Left kidney (tissue), 1 donor: ENCODE measurements at regions not wholly inside any gene's neighbourhood (a gene's known extent, or its start where the extent isn't known, plus 50 kb on each side); places are given as distances from the start of the nearest gene placed in this dataset.
"Not testable (repeated sequence)": the region's sequence is repeated elsewhere in the genome, so short reads cannot be mapped to it uniquely, and the experiment has no call there.

Source experiments
- DNase-seq: peaks from one replicate; pipeline ENCODE4 v3.0.0-alpha.2; 2013

DNA sequence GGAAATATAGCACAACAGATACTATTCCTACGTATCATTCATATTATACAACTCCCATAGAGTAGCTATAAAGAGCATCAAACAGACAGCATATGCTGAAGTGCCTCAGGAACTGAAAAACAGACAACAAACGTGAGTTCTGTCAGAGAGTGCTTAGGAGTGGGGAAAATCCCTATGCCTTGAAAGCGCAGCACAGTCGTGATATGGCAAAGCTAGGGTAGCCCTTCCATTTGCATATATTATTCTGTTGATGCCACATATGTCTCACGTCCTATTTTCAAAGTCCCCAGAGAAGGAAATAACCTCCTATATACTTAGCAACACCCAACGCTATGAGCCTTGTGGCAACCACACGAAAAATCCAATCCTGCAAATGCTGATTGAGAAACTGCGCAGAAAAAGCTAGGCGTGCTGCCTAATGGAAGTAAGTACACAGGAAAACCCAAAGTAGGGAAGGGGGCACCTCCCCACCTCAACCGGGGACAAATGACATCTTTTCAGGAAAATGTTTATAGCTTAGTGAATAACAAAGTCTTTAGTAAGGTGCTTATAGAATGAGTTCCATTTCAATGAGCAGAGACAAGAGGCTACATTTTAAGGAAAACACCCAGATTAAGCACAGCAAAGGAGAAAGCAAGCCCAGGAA, 105.1 kb downstream of the MED10 start:
- no peak for DNase-seq

DNA sequence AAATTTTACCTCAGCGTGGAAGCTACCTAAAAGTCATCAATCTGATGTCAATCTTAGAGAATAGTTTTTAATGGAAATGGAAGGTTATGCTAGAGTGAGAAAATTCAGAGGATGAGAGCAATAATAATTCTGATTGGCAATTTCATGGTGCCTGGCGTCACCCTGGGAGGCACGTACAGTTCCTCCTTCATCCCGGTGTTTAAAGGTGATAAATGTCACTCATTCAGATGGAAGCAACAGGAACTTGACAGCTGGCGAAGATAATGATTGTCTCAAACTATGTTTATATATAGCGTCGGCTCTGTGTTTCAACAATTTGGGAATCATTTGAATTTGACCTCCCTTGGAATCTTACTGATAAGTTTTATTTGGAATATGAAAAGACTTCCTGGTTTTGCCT, 108.4 kb downstream of the MED10 start:
- DNase-seq: no peak

DNA sequence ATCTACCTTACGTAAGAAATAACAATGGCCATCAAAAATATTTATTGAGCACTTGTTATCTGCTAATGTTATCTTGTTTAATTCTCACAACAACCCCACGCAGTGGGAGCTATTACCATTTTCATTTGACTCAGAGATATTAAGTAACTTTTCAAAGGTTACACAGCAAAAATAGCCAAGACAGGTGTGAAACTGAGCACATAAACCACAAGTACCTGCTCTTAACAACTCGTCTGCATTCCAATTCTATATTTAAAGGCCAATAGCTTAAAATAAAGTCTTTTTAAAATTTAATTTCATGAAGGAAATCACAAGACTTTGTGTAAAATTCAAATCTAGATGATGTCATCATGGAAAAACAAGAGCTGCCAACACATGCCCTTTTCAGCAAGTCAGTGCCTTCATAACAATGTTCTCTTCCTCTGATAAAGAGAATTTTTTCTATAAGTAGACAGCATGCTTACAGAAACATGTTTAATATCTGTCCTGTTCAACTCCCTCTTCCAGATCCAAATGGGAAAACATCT, 111.6 kb downstream of the MED10 start:
- no peak for DNase-seq

DNA sequence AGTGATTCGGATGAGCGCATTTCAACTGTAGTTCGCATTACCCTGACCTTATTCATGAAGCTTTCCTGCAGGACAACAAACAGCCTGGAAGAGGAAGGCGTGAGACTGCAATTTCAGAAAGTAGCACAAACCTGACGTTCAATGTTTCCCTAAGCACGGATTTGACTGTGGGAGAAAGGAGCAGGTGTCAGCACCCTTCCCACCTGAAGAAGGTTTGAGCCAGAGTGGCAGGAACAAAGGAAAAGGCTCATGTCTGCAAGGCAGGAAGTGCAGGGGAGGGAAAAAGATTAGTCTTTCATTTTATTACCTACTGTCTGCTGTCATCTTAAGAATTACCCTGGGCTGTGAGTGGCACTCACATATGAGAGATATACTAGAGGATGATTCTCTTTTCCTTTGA, 114.0 kb downstream of the MED10 start:
- DNase-seq: no peak

DNA sequence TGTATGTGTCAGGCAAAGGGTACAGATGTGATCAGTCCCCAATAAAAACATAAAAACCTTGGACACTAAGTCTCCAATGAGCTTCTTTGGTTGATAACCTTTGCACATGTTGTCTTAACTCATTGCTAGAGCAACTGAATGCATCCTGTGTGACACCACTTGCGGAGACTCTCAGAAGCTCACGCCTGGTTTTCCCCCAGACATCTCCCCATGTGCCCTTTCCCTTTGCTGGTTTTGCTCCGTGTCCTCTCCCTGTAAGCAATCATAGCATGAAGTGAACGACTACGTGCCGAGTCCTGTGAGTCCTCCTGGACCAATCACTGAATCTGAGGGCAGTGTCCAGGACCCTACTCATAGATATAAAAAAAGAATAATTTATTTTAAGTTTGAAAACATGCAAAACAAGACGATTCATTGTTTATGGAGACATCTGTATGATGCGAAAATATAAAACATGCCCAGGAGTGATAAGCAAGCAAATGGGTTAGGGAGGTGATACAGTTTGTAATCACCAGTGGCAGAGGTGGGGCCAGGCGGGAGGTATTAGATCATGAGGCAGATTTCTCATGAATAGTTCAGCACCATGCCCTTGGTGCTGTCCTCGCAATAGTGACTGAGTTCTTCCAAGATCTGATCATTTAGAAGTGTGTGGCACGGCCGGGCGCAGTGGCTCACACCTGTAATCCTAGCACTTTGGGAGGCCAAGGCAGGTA, 115.5 kb downstream of the MED10 start:
- DNase-seq: no peak

DNA sequence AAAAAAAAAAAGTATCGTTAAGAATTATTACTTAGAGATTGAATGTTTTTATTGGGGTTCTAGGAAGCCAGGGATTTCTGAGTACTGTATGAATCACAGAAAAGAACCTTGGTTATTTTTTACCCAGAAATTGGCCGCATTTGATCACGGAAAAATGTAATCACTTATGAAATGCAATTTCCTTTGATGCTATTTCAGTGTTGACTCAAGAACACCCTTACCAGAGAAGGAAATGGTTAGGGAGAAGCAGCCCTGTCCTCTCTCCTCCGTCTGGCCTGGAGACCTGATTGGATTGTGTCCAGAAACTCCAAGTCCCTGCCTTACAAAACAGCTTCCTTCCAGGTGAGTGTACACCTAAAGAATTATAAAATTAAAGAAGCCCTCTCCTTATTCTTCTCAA, 116.7 kb downstream of the MED10 start:
- DNase-seq: no peak

DNA sequence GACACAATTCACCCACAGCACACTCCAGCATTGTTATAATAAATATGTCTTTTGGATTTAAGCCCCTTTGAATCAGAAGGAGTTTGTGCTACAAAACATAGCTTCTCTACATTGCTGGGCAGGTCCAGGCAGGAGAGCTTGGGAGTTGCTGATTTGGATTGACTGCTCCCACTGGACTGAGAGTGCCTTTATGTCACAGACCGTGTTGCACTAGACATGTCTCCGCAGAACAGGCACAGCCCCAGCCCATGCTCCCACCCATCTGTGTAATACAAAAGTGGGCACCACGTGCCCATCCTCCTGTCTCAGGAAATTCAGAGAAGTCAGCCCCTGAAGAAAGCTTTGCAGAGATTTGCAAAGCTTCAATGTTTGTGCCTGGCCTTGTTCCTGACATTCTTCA, 117.1 kb downstream of the MED10 start:
- no peak for DNase-seq

DNA sequence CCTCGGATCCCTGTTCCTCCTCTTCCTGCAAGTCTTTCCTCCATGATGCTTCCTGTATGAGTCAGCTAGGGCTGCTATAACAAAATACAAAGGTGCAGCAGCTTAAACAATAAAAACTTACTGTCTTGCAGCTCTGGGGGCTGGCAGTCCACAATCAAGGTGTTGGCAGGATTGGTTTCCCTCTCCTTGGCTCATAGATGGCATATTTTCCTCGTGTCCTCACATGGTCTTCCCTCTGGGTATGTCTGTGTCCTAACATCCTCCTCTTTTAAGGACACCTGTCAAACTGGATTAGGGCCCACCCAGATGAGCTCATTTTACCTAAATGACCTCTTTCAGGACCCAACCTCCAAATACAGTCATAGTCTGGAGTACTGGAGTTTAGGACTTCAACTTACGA, 117.5 kb downstream of the MED10 start:
- DNase-seq: no peak

DNA sequence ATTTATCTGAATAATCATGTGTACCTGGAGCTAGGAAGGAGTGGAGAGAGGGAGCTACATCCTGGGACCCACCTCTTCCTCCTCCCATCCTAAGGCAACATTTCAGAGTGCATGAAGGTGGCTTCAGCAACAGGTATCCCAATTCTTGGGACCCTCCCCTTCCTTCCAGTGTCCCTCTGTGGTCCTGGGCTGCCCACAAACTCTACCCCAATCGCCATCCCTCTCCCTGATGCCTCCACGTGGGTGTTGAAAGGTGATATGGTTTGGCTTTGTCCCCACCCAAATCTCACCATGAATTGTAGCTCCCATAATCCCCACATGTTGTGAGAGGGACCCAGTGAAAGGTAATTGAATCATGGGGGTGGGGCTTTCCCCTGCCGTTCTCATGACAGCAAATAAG, 121.4 kb downstream of the MED10 start:
- DNase-seq: no peak

DNA sequence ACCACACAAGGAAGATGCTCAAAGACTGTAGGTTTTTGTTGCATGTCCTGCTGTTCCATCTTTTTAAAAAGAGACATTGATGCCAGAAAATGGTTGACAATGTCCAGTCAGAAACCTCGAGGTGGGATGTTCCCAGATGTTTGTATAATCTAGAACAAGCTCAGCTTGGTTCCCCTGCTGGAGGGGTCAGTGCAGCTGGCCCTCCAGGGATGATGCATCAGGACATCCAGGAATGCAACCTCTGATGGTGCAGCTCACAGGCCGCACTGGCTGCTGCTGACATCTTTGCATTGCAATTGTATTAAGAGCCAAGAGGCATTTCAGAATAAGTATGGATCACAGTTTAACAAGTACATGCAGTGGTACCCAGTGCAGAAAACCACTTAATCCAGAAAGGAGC, 122.4 kb downstream of the MED10 start:
- no peak for DNase-seq

DNA sequence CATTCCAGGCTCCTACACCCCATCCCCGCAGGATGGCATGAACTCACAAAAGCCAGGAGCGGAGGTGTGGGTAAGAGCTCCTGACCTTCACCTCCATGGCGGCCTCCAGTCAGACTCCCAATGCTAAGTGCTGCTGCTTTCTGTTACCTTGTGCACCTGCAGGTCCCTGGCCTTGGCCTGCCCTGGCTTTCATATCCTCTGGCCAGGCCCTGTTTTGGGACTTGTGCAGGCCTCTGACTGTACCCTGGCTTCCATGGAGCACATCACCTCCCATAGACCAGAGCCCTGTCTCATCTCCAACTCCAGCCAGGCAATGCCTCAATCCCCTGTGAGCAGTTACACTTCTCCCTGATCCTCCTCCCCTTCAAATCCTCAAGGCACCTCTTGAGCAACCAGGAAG, 124.5 kb downstream of the MED10 start:
- no peak for DNase-seq

DNA sequence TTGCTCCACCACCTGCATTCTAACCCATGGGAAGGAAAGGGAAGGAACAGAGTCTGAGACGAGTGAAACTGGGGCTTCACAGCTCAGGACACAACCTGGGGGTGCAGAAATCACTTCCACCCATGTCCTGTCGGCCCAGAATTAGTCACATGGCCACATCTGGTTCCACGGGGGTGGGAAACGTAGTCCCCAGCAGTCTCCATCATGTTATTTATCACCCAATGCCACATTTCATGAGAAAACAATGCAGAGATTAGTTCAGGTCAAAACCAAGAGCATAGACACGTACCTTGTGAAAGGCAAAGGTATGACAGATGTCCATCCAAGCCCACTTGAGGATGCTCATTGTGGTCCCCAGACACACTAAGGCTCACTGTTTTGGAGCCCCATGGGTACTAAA, 125.1 kb downstream of the MED10 start:
- DNase-seq: no peak

DNA sequence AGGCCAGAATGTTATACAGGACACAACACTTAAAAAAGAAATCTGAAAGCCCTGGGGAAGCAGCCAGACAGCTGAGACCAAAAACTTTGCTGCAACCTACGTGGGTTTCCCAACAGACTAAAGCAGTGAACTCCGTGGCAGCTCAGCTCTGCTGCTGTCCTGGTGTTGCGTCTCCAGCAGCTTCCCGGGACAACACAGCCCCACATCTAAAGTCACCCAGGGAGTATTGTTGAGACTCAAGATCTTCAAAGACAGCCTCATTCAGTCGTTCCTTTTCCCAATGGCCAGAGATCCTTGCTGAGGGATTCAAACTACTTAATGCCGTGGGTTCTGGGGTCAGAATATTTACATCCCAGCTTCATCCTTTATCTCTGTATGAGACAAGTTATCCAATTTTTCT, 125.8 kb downstream of the MED10 start:
- DNase-seq: no peak

DNA sequence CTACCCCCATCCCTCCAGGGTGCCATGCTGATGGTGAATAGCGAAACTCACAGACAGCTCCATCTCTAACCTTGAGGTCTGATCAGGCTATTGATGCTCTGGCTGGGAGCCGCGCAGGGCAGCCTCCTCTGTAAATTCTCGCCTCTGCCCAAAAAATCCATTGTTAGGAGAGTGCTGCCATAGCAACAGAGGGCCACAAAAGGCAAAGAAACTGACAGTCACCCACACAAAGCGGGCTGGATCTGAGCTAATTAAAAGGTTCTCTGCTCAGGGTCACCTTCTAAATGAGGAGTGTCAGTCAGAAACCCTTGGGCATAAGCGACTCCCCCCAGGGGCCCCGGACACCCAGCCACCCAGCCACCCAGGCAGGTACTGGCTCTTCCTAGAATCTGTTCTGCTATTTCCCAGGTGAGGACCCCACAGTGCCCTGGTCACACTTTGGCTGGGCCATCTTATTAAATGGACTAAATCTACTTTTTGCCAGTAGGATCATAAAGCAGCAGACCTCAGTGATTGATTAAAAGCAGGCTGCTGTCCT, 126.7 kb downstream of the MED10 start:
- no peak for DNase-seq

DNA sequence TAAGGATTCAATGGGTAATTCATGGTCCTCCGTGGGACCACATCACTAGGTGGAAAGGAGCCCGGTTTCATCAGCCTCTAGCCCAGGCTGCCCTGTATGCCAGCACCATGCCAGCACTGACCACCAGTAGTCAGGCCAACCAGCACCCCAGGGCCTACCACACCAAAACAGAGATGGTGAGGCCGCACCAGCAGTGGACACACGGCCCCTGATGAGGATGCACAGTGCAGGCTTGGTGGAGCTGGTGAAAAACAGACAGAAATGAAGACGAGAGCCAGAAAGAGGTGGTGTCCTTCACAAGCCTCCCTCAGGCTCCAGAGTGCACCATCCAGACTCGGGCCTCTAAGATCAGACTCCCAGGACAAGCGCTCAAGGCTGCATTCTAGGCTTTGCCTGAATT, 128.2 kb downstream of the MED10 start:
- DNase-seq: no peak

DNA sequence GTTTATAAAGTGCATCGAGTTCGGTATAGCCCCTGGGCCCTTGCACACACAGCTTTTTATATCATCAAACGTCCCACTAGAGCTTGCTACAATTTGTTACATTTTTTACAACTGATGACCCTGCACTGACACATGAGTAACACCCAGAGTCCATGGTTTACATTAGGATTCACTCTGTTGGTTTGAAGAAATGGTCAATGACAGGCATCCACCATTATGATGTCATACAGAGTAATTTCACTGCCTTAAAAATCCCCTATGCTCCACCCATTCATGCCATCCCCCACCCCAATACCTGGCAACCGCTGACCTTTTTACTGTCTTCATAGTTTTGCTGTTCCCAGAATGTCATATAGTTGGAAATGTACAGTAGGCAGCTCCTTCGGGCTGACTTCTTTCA, 130.2 kb downstream of the MED10 start:
- no peak for DNase-seq

DNA sequence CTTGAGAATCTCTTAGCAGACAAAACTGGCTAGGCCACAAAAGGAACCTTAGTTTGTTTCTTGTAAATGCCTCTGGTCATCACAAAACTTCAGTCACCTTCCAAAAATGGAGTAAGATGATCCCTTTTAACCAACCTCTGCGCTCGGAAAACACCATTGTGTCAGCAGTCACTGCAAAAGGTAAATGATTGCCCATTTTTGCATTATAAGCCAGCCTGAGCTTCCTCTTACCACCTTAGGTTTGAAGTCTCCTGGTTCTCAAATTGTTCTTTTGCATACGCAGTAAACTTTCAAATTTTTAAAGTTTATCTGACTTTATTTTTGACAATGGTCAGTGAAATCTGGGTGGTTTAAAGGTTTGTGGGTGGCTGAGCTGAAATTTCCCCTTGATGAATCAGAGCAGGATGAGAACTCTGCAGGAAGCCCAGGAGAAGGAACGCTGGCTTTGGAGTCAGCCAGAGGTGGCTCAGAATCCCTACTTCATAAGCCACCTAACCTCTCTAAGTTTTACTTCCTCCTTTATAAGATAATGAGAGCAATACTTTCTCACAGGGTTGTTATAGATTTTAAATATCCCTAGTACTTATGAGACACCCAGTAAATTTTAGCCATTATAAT, 131.4 kb downstream of the MED10 start:
- DNase-seq: no peak

DNA sequence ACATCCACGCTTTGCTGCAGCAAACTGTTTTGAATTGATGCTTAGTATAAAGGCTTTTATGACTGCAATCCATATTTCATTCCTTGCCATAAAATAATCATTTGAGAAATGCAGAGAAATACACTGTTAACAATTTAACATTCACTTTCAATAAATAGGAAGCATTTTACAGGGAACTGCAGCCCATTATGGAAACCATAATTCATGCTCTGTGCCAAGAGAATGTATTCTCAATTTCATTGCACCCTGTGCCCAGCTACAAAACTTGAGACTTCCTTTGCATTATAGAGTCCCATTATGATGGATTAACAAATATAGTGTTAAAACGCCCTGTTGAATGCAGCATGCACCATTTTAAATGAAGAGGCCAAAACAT, 134.0 kb downstream of the MED10 start:
- no peak for DNase-seq

DNA sequence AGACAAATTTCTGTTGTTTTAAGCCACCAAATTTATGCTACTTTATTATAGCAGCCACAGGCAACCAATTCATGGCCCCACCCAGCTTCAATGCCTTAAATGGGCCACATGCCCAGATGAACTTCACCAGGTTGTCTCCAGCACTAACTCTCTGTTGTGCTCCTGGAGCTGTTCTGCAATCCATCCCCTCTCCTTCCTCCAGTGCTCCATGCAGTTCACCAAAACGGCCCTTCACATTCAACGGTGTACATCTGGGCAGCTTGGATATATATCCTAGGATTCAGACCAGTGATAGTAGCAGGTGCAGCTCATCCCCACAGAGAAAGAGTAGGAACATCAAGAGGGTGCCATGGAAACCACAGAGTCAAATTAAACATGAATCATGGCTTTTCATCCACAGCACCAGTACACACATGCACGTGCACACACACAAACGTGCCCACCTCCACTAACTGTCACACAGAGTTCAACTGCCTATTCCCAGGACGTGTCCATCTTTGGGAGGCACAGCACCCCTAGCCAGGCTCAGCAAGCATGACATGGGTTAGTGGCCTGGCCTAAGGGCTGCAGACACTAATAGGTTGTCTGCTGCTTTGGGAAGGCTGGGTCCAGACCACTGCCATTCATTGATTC, 134.5 kb downstream of the MED10 start:
- DNase-seq: no peak

DNA sequence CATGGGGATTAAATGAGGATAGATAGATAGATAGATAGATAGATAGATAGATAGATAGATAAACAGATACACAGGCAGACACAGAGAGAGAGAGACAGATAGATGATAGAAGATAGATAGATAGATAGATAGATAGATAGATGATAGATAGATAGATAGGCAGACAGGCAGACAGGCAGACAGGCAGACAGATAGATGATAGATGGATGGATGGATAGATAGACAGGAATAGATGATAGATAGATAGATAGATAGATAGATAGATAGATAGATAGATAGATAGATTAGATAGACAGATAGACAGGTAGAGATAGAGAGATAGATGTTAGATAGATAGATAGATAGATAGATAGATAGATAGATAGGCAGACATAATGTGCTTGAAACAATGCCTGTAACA, 137.3 kb downstream of the MED10 start:
- DNase-seq: not testable (repeated sequence)

DNA sequence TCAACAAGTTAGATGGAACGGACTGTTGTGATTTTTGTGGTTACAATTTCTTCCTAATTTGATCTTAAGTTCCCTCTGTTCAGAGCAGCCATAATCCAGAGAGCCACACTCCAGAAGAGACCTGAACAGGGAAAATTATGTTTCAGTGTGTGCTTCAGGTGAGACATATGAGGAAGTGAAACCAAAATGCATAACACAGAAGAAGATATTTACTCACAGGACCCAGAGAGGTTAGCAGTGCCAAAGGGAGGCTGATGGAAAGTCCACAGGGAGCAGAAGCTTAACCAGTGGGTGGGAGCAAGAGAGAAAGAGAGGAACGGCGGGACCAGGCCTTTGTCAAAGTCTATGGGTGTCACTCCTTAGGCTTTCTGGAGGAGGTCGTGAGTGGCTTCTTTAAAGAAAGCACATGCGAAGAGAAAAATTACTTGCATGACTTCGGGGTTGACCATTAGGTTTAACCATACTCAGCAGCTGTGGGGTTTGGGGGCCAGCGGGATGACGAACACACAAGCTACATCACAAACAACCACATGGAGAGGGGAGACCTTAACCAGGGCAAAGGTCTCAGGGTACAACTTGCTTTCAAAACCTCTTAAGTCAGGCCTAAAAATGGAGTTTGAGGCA, 141.4 kb downstream of the MED10 start:
- no peak for DNase-seq

DNA sequence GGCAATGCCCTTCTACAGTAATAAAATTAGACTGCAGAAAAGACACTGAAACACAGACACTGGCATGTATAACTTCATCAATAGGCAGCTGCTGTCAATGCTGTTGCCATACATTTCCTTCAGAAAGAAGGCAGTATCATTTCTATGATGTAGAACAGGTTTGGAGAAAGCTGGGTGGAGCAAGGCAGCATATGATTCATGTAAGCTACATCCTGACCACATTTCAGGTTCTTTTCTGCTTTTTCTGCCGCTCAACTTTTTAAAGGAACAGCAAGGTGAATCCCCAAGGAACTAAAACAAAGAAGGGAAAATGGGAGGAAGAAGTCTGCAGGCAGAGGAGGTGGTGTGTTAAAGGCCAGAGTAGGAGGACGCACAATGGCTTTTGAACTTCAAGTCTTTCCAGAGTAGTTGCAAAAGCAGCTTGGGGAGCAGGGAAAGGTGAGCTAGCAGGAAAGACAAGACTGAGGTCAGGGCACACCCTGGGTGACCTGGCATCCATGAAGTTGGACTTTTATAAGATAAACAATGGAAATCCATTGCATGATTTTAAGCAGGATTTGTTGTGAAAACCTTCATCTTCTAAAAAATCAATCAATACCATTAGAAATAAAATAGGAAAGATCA, 142.1 kb downstream of the MED10 start:
- no peak for DNase-seq
